ENCODE measurements at regions not wholly inside any gene's neighbourhood (a gene's known extent, or its start where the extent isn't known, plus 50 kb on each side); places are given as distances from the start of the nearest gene placed in this dataset.

- TF ChIP-seq CTCF (IDR thresholded peaks at IDR 0.05) (no peak), POLR2A (IDR thresholded peaks at IDR 0.05) (no peak)
Measured at GRCh38 chr12:25802143-25802542, 156.3 kb upstream of the RASSF8 start.

Data from adrenal gland (tissue), 5 donors.